ENCODE measurements at regions not wholly inside any gene's neighbourhood (a gene's known extent, or its start where the extent isn't known, plus 50 kb on each side); places are given as distances from the start of the nearest gene placed in this dataset.

DNA sequence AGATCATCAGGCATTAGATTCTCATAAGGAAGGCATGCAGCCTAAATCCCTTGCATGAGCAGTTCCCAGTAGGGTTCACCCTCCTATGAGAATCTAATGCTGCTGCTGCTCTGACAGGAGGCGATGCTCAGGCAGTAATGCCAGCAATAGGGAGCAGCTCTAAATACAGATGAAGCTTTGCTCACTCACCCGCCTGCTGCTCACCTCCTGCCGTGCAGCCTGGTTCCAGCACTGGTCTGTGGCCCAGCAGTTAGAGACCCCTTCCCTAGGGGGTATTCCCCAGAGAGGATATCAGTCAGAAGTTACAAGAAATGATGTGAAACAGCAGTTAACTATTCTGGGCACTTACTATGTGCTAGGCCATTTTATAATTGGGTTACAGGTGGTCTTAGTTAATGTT lies 226.0 kb downstream of the KCNJ3 start:
- no peak for DNase-seq (ENCODE audit: low read depth)
- H3K4me3 ChIP-seq (ENCODE audit: low read depth, low read length), result no peak overlapping the region
- TF ChIP-seq, protein P1, sequence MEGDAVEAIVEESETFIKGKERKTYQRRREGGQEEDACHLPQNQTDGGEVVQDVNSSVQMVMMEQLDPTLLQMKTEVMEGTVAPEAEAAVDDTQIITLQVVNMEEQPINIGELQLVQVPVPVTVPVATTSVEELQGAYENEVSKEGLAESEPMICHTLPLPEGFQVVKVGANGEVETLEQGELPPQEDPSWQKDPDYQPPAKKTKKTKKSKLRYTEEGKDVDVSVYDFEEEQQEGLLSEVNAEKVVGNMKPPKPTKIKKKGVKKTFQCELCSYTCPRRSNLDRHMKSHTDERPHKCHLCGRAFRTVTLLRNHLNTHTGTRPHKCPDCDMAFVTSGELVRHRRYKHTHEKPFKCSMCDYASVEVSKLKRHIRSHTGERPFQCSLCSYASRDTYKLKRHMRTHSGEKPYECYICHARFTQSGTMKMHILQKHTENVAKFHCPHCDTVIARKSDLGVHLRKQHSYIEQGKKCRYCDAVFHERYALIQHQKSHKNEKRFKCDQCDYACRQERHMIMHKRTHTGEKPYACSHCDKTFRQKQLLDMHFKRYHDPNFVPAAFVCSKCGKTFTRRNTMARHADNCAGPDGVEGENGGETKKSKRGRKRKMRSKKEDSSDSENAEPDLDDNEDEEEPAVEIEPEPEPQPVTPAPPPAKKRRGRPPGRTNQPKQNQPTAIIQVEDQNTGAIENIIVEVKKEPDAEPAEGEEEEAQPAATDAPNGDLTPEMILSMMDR (IDR thresholded peaks at IDR 0.05; ENCODE audit: low read depth, low read length, missing control alignments), result no peak
- in situ Hi-C loops (cut with HindIII; ENCODE audit: low sequenced_read_pairs), result no loop called here

DNA sequence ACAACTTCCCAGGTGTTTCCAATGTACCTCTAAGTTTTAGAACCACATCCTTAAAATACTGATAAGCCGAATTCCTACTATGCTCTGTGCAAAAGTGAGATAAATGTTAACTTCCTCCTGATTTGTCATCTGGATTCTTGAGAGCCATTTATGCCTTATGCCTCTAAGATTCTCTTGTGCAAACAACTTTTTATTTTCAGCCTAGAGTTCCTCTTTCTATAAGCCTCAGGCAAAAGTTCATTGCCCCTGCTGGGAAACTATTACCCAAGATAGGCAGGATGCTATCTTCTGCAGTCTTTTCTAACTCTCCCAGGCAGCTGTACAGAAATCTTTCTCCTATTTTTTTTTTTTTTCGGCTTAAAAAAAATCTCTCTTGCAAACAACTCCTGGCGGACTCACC lies 216.1 kb downstream of the KCNJ3 start:
- DNase-seq (ENCODE audit: low read depth), result no peak
- in situ Hi-C loops (cut with HindIII; ENCODE audit: low sequenced_read_pairs), result no loop called here
- no peak overlapping the region for H3K4me3 ChIP-seq (ENCODE audit: low read depth, low read length)
- TF ChIP-seq, protein P1 (IDR thresholded peaks at IDR 0.05; ENCODE audit: low read depth, low read length, missing control alignments), result no peak

DNA sequence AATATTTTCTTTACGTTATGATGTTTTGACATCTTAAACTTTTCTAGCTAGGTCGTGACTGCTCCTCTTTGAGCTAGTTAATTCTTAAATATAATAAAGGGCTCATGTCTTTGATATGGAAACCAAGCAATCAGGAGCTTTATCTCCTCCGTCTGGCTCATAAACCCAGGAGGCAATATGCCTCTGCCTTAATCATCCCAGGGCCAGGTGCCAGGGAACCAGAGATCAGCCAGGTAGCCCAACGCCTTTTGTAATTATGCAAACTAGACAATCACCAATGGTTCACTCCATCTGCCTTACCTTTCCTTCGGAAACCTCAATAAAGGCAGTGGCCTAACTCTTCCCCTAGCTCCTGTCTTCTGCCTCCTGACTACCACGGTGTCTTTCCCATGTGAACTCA lies 213.7 kb downstream of the KCNJ3 start:
- TF ChIP-seq, protein P1 (IDR thresholded peaks at IDR 0.05; ENCODE audit: low read depth, low read length, missing control alignments), result no peak
- H3K4me3 ChIP-seq (ENCODE audit: low read depth, low read length), result no peak overlapping the region
- in situ Hi-C loops (cut with HindIII; ENCODE audit: low sequenced_read_pairs), result no loop called here
- no peak for DNase-seq (ENCODE audit: low read depth)

DNA sequence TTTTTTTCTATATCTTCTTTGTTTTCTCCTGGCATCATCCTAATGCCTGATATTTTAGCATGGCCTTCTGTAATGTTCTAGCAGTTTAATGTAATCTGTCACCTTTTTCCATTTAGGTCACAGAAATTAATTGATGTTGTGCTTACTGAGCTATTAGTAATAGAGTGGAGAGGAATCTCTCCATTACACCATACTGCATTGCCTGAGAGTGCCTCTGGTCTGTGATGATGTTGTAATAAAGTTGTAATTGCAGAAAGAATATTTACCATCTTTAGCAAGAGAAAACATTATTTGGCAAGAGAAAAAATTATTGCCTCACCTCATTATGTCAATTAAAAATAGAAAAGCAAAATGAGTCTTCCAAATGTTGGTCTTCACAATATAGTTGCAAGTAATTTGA lies 213.2 kb downstream of the KCNJ3 start:
- in situ Hi-C loops (cut with HindIII; ENCODE audit: low sequenced_read_pairs), result no loop called here
- TF ChIP-seq, protein P1 (IDR thresholded peaks at IDR 0.05; ENCODE audit: low read depth, low read length, missing control alignments), result no peak
- no peak overlapping the region for H3K4me3 ChIP-seq (ENCODE audit: low read depth, low read length)
- DNase-seq (ENCODE audit: low read depth), result no peak

DNA sequence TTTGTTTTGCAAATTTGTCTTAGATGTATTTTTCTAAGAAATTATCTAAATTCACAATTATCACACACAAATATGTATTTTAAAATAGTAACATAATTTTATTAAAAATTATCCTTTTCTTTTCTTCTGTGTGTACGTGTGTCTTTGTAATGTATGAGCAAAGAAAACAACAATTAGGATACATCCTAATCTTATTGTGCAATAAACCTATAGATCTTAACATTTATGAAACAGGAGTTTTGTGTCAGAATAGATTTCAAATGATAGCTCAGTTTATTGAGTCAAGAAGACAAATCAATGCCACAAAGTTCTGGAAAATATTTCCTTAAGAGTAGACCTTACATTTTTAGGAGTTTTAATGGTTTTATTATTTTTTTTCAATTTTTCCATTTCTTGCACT lies 212.2 kb downstream of the KCNJ3 start:
- in situ Hi-C loops (cut with HindIII; ENCODE audit: low sequenced_read_pairs), result no loop called here
- DNase-seq (ENCODE audit: low read depth), result no peak
- TF ChIP-seq, protein P1 (IDR thresholded peaks at IDR 0.05; ENCODE audit: low read depth, low read length, missing control alignments), result no peak
- H3K4me3 ChIP-seq (ENCODE audit: low read depth, low read length), result no peak overlapping the region

DNA sequence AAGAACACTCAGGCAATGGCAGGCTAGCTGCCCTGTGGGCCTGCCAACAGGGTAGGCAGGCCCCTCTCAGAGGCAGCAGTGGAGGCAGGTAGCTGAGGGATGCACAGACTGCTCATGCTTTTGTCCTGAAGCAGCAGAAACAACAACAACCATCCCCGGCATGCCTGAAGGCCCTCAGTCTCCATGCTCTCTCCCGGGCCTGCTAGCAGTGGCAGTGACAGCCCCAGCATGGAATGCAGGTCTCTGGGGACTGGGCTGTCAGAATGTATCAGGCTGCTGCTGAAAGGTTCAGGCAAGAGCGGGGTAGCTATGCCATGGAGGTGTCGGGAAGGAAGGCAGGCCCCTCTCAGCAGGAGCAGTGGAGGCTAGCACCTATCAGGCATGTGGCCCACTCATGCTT lies 209.8 kb downstream of the KCNJ3 start:
- in situ Hi-C loops (cut with HindIII; ENCODE audit: low sequenced_read_pairs), result no loop called here
- TF ChIP-seq, protein P1 (IDR thresholded peaks at IDR 0.05; ENCODE audit: low read depth, low read length, missing control alignments), result no peak
- no peak overlapping the region for H3K4me3 ChIP-seq (ENCODE audit: low read depth, low read length)
- no peak for DNase-seq (ENCODE audit: low read depth)

All from astrocyte of the cerebellum (primary cell).